A549 (cell line): ENCODE measurements at regions not wholly inside any gene's neighbourhood (a gene's known extent, or its start where the extent isn't known, plus 50 kb on each side); places are given as distances from the start of the nearest gene placed in this dataset.

Experiments
- ATAC-seq, 2 experiments: fragments of 200-7000 bp in 1 of 2; fragments of >200 bp in 1 of 2; cut with Nextera tagmentation in 1 of 2; cut with Tn5 transposase in 1 of 2; 3 replicates each; pipeline versions ENCODE4 v1.8.0 to v1.9.1; 2018 to 2020; ENCODE audit warnings: mild to moderate bottlenecking in 1 of 2, moderate library complexity in 1 of 2
- CTCF ChIA-PET: fragments of 300-600 bp; sonication (Branson Sonifier 250); formaldehyde crosslinking; extraction: SDS; loops from one replicate; lab custom pipeline; 2021; ENCODE audit warnings: antibody characterized with exemption, inconsistent platforms; lab: Yijun Ruan, JAX
- POLR2A ChIA-PET: fragments of 350-600 bp; formaldehyde crosslinking; extraction: SDS; loops from one replicate; lab custom pipeline; 2021; ENCODE audit warnings: antibody characterized with exemption, inconsistent platforms; lab: Yijun Ruan, JAX
- DNase-seq, 2 experiments: peaks; one replicate each; pipeline versions ENCODE4 v3.0.0 to v3.0.0-alpha.2; 2011 to 2016; ENCODE audit warnings: low read depth in 1 of 2, low spot score in 1 of 2
- FAIRE-seq: peaks from 2 replicates; lab custom pipeline; 2011; peaks lifted over from hg19 to GRCh38; lab: Jason Lieb, UNC
- H3K27ac ChIP-seq, 2 experiments: fragments of >200 bp; sonication (Bioruptor Twin); formaldehyde crosslinking; 3 replicates each; pipeline ENCODE4 v1.5.1; 2016 to 2017
- H3K4me1 ChIP-seq: fragments of >200 bp; sonication (Bioruptor Twin); formaldehyde crosslinking; 3 replicates; pipeline ENCODE4 v1.6.1; 2016
- H3K4me2 ChIP-seq: fragments of >200 bp; sonication (Bioruptor Twin); formaldehyde crosslinking; 3 replicates; pipeline ENCODE4 v1.6.1; 2016
- H3K4me3 ChIP-seq: fragments of >200 bp; sonication (Bioruptor Twin); formaldehyde crosslinking; 3 replicates; pipeline ENCODE4 v1.5.1; 2016
- H3K9me3 ChIP-seq: fragments of >200 bp; sonication (Bioruptor Twin); formaldehyde crosslinking; 3 replicates; pipeline ENCODE4 v1.6.1; 2016
- ATOH8 ChIP-seq: fragments of 250-450 bp; sonication (Bioruptor Pico); IDR thresholded peaks from 2 replicates; pipeline ENCODE4 v1.5.0; 2020; ENCODE audit warnings: low read depth, mild to moderate bottlenecking, moderate library complexity
- BHLHE40 ChIP-seq: IDR thresholded peaks from 2 replicates; pipeline ENCODE4 v1.6.1; 2012; ENCODE audit warnings: low read depth, low read length, inconsistent platforms
- CBX2 ChIP-seq: fragments of 200-600 bp; sonication (generic); IDR thresholded peaks from 2 replicates; pipeline ENCODE4 v1.6.1; 2016; ENCODE audit warnings: low read depth, mild to moderate bottlenecking, borderline replicate concordance
- CBX8 ChIP-seq: fragments of 200-600 bp; sonication (generic); IDR thresholded peaks from 2 replicates; pipeline ENCODE4 v1.6.1; 2016
- CEBPB ChIP-seq, 2 experiments: fragments of >200 bp in 1 of 2; sonication (Bioruptor Twin) in 1 of 2; formaldehyde crosslinking in 1 of 2; IDR thresholded peaks; 2 replicates each; pipeline ENCODE4 v1.6.1; 2012 to 2016
- CHD2 ChIP-seq: fragments of 150-350 bp; IDR thresholded peaks from 2 replicates; pipeline ENCODE4 v1.6.1; 2014; ENCODE audit warnings: low read length; ENCODE audit not compliant: partially characterized antibody
- E2F6 ChIP-seq: IDR thresholded peaks from 2 replicates; pipeline ENCODE4 v1.6.1; 2012; ENCODE audit warnings: low read depth, borderline replicate concordance
- FOSL2 ChIP-seq, 2 experiments: fragments of 450-650 bp in 1 of 2; fragments of >200 bp in 1 of 2; sonication (Bioruptor Twin) in 1 of 2; formaldehyde crosslinking; IDR thresholded peaks; 2 replicates each; pipeline versions ENCODE4 v1.5.0 to v1.6.1; 2016 to 2020; ENCODE audit warnings: mild to moderate bottlenecking in 1 of 2, moderate library complexity in 1 of 2
- GATA3 ChIP-seq: IDR thresholded peaks from 2 replicates; pipeline ENCODE4 v1.6.1; 2012; ENCODE audit warnings: borderline replicate concordance
- JUN ChIP-seq, 2 experiments: fragments of >200 bp; sonication (Bioruptor Twin); formaldehyde crosslinking; IDR thresholded peaks; 2 replicates in 1 of 2; 3 replicates in 1 of 2; pipeline ENCODE4 v1.6.1; 2016 to 2017
- KDM1A ChIP-seq: fragments of 200-600 bp; sonication (generic); IDR thresholded peaks from 2 replicates; pipeline ENCODE4 v1.6.1; 2016; ENCODE audit warnings: low read depth, mild to moderate bottlenecking
- KDM5A ChIP-seq: fragments of 200-600 bp; sonication (generic); IDR thresholded peaks from 2 replicates; pipeline ENCODE4 v1.6.1; 2016; ENCODE audit warnings: antibody characterized with exemption, mild to moderate bottlenecking
- NPAS2 ChIP-seq: fragments of 250-450 bp; sonication (Bioruptor Pico); IDR thresholded peaks from 2 replicates; pipeline ENCODE4 v1.8.0; 2022; ENCODE audit warnings: mild to moderate bottlenecking, moderate library complexity, borderline replicate concordance
- NR3C1 ChIP-seq: fragments of >200 bp; sonication (Bioruptor Twin); formaldehyde crosslinking; IDR thresholded peaks from 3 replicates; pipeline ENCODE4 v1.6.1; 2017
- POLR2AphosphoS2 ChIP-seq: conservative IDR thresholded peaks from 2 replicates; pipeline ENCODE4 v1.6.1; 2012; ENCODE audit warnings: low read length, improper control_type of control experiment, inconsistent platforms
- RFX5 ChIP-seq: fragments of 450-650 bp; IDR thresholded peaks from 2 replicates; pipeline ENCODE4 v1.7.1; 2014; ENCODE audit warnings: antibody characterized with exemption, mild to moderate bottlenecking, moderate library complexity
- RNF2 ChIP-seq: fragments of 200-600 bp; sonication (generic); IDR thresholded peaks from 2 replicates; pipeline ENCODE4 v1.6.1; 2016; ENCODE audit warnings: low read depth, mild to moderate bottlenecking, antibody characterized with exemption, moderate library complexity, borderline replicate concordance
- SMC3 ChIP-seq: fragments of >200 bp; sonication (Bioruptor Twin); formaldehyde crosslinking; IDR thresholded peaks from 3 replicates; pipeline ENCODE4 v1.6.1; 2018; ENCODE audit warnings: inconsistent platforms
- TP53 ChIP-seq: fragments of 250-450 bp; sonication (Bioruptor Pico); IDR thresholded peaks from 2 replicates; pipeline ENCODE4 v1.5.0; 2021; ENCODE audit warnings: mild to moderate bottlenecking, moderate library complexity
- USF2 ChIP-seq: fragments of 450-650 bp; IDR thresholded peaks from 2 replicates; pipeline ENCODE4 v1.6.1; 2014; ENCODE audit warnings: antibody characterized with exemption
- ZFP36 ChIP-seq: fragments of 450-650 bp; IDR thresholded peaks from 2 replicates; pipeline ENCODE4 v1.6.1; 2014; ENCODE audit warnings: borderline replicate concordance; ENCODE audit not compliant: partially characterized antibody
- WGBS: methylation state at CpG from one replicate; pipeline ENCODE4 v1.1.6; 2017; ENCODE audit errors: missing lambda C conversion rate; 5-methylcytosine and 5-hydroxymethylcytosine counted together

GRCh38 chr14:65815127-65815526 lies 402.6 kb downstream of the FUT8 start:
- TF ChIP-seq RNF2 (no peak), POLR2AphosphoS2 (no peak), CBX2 (no peak), NR3C1 (no peak), E2F6 (no peak), GATA3 (no peak), KDM1A (no peak), RFX5 (no peak), ATOH8 (CRISPR knock-in tag) (no peak)
- DNase-seq: no peak
- Histone ChIP-seq H3K27ac (no peak overlapping the region), H3K4me1 (no peaks in the 10 kb centered on the region), H3K9me3 (no peaks in the 10 kb centered on the region), H3K4me2 (no peak overlapping the region), H3K4me3 (no peak overlapping the region)
- ChIA-PET CTCF (interaction anchor here (0.8 to 1.6 kb wide), 3 partner anchors 10 to 255 kb away, joined by 3 to 9 read pairs (median 3); no protein-coding TSS in a partner anchor), POLR2A (no interaction called here)
- FAIRE-seq: no peak
- peak; percentile 49 to 61; a peak in 4 of 6 replicates for ATAC-seq
- 51% methylated on average over 4 of the region's 4 CpGs for WGBS

GRCh38 chr14:65817011-65817410 lies 404.5 kb downstream of the FUT8 start:
- no peak overlapping the region for H3K4me2 ChIP-seq
- no peak for ATAC-seq
- no peak for TF ChIP-seq CHD2
- TF ChIP-seq FOSL2 (IDR thresholded peaks at IDR 0.05): no peak
- TF ChIP-seq FOSL2 (CRISPR knock-in tag; IDR thresholded peaks at IDR 0.05): no peak
- TF ChIP-seq BHLHE40: no peak
- no peak for TF ChIP-seq SMC3
- no peak for TF ChIP-seq USF2
- TF ChIP-seq CEBPB (IDR thresholded peaks at IDR 0.05): no peak
- TF ChIP-seq CBX8: no peak
- no peak for TF ChIP-seq NPAS2 (CRISPR knock-in tag)
- no peak for TF ChIP-seq TP53
- no peak for TF ChIP-seq ATOH8 (CRISPR knock-in tag)
- TF ChIP-seq KDM5A: no peak
- no peak for TF ChIP-seq ZFP36
- no peak for TF ChIP-seq JUN (IDR thresholded peaks at IDR 0.05)
- TF ChIP-seq, all 56 proteins: peak for 0
- ChIA-PET CTCF (interaction anchor here (1.3 kb wide), 1 partner anchor 653 kb away, joined by 5 read pairs; no protein-coding TSS in a partner anchor), POLR2A (no interaction called here)
- no peak overlapping the region for H3K27ac ChIP-seq
- no peak for DNase-seq
- no peak overlapping the region for H3K4me3 ChIP-seq
- no peak for FAIRE-seq
- no peaks in the 10 kb centered on the region for H3K4me1 ChIP-seq
- H3K9me3 ChIP-seq: no peaks in the 10 kb centered on the region
- 70% methylated on average over 1 of the region's 1 CpG for WGBS

- Histone ChIP-seq H3K9me3 (no peaks in the 10 kb centered on the region), H3K4me3 (no peak overlapping the region), H3K4me1 (no peaks in the 10 kb centered on the region), H3K4me2 (no peak overlapping the region), H3K27ac (no peak overlapping the region)
- ChIA-PET POLR2A (no interaction called here), CTCF (interaction anchor here (0.6 to 8.7 kb wide), 3 partner anchors 394 to 656 kb away, joined by 3 to 108 read pairs (median 16); partner anchors contain the start of gene FUT8)
- ATAC-seq (no peak), DNase-seq (no peak), FAIRE-seq (no peak)
- TF ChIP-seq NPAS2 (CRISPR knock-in tag): no peak
- WGBS: 42% methylated on average over 5 of the region's 5 CpGs
Measured at GRCh38 chr14:65819569-65819968, 407.0 kb downstream of the FUT8 start.
